Uterus (tissue), 2 donors: ENCODE measurements at regions not wholly inside any gene's neighbourhood (a gene's known extent, or its start where the extent isn't known, plus 50 kb on each side); places are given as distances from the start of the nearest gene placed in this dataset.

Experiments
- CTCF ChIP-seq, 4 experiments: fragments of 200-600 bp in 2 of 4; fragments of 450-650 bp in 2 of 4; sonication (generic) in 2 of 4; IDR thresholded peaks; one replicate each; pipeline ENCODE4 v1.5.1; 2016 to 2019; ENCODE audit warnings: antibody characterized with exemption in 4 of 4, mild to moderate bottlenecking in 2 of 4, moderate library complexity in 1 of 4
- POLR2A ChIP-seq, 2 donors: fragments of 450-650 bp; IDR thresholded peaks; one replicate each; pipeline ENCODE4 v1.6.1; 2016; ENCODE audit warnings: antibody characterized with exemption in 2 of 2, mild to moderate bottlenecking in 1 of 2, moderate library complexity in 1 of 2

- TF ChIP-seq CTCF (IDR thresholded peaks at IDR 0.05), result no peak
- no peak for TF ChIP-seq POLR2A (IDR thresholded peaks at IDR 0.05)
Observed at GRCh38 chr18:41021089-41021488, 933.9 kb upstream of the PIK3C3 start.
